NB4 (cell line): ENCODE measurements at regions not wholly inside any gene's neighbourhood (a gene's known extent, or its start where the extent isn't known, plus 50 kb on each side); places are given as distances from the start of the nearest gene placed in this dataset.
A peak's percentile ranks its signal among the peaks of the same experiment; 100 is the strongest.

Experiments used
- DNase-seq: peaks from one replicate; pipeline ENCODE4 v3.0.0; 2010; ENCODE audit warnings: low read depth
- H3K4me3 ChIP-seq: one replicate; pipeline ENCODE4 v1.5.1; 2011; ENCODE audit warnings: mild to moderate bottlenecking, low read depth, low read length, moderate library complexity
- MYC ChIP-seq: IDR thresholded peaks from 2 replicates; pipeline ENCODE4 v1.6.1; 2011; ENCODE audit warnings: low read depth, low read length
- POLR2A ChIP-seq: IDR thresholded peaks from 2 replicates; pipeline ENCODE4 v1.6.1; 2011; ENCODE audit warnings: mild to moderate bottlenecking; ENCODE audit not compliant: insufficient read length; ENCODE audit errors: extremely low read depth
- TF ChIP-seq, protein P1 (sequence below): IDR thresholded peaks from one replicate; pipeline ENCODE4 v1.5.1; 2012; ENCODE audit warnings: low read depth, low read length
- TF ChIP-seq, protein P2 (sequence below): IDR thresholded peaks from 2 replicates; pipeline ENCODE4 v1.6.1; 2011; ENCODE audit warnings: low read depth, low read length

- no peak overlapping the region for H3K4me3 ChIP-seq
- DNase-seq: no peak
- TF ChIP-seq MYC: no peak
- TF ChIP-seq, protein P1, sequence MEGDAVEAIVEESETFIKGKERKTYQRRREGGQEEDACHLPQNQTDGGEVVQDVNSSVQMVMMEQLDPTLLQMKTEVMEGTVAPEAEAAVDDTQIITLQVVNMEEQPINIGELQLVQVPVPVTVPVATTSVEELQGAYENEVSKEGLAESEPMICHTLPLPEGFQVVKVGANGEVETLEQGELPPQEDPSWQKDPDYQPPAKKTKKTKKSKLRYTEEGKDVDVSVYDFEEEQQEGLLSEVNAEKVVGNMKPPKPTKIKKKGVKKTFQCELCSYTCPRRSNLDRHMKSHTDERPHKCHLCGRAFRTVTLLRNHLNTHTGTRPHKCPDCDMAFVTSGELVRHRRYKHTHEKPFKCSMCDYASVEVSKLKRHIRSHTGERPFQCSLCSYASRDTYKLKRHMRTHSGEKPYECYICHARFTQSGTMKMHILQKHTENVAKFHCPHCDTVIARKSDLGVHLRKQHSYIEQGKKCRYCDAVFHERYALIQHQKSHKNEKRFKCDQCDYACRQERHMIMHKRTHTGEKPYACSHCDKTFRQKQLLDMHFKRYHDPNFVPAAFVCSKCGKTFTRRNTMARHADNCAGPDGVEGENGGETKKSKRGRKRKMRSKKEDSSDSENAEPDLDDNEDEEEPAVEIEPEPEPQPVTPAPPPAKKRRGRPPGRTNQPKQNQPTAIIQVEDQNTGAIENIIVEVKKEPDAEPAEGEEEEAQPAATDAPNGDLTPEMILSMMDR: no peak
- TF ChIP-seq POLR2A: no peak
- TF ChIP-seq, protein P2, sequence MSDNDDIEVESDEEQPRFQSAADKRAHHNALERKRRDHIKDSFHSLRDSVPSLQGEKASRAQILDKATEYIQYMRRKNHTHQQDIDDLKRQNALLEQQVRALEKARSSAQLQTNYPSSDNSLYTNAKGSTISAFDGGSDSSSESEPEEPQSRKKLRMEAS: no peak
Observed at GRCh38 chr12:82058197-82058596, 299.0 kb upstream of the PPFIA2 start.

- no peak for DNase-seq
- no peak overlapping the region for H3K4me3 ChIP-seq
Observed at GRCh38 chr12:82057770-82058169, 298.6 kb upstream of the PPFIA2 start.

DNA sequence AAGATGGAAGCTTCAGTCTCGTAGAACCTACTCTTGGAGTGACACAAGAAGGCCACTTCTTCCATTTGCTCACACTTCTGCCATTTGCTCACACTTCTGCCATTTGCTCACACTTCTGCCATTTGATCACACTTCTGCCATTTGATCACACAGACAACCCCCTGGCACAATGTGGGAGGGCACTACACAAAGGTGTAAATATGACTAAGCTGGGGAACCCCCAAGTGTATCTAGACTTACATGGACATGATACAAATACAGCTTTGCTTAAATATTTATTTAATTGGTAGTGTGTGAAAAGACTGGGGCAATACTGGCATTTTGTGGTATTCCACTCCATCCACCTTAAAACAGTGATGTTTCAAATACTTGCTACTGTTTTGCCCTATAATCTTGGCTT lies 296.2 kb upstream of the PPFIA2 start:
- TF ChIP-seq MYC (no peak), POLR2A (no peak)
- TF ChIP-seq, protein P2: no peak
- TF ChIP-seq, protein P1: no peak
- DNase-seq: no peak
- no peak overlapping the region for H3K4me3 ChIP-seq

More at GRCh38 chr12:82057770-82058169, 298.6 kb upstream of the PPFIA2 start:
- no peak for TF ChIP-seq MYC
- TF ChIP-seq POLR2A: no peak
- TF ChIP-seq, protein P1: no peak
- TF ChIP-seq, protein P2: no peak

DNA sequence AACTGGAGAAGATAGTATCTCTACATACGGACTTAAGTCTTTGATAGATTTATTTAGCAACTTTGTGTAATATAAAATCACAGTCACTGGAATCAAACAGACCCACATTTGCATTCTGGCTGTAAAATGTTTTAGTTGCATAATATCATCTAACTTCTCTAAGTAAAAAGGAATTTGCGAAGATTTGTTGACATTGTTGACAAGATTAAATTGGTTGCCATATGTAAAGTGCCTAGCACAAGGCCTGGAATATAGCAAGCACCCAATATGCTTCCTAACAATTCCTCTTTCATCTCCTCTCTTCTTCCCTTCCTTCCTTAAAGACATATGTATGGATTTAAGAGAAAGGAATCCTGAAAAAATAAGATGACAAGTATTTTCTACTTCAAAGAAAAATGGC lies 295.4 kb upstream of the PPFIA2 start:
- TF ChIP-seq POLR2A (no peak), MYC (no peak)
- TF ChIP-seq, protein P1: no peak
- TF ChIP-seq, protein P2: no peak
- no peak overlapping the region for H3K4me3 ChIP-seq
- DNase-seq: no peak

DNA sequence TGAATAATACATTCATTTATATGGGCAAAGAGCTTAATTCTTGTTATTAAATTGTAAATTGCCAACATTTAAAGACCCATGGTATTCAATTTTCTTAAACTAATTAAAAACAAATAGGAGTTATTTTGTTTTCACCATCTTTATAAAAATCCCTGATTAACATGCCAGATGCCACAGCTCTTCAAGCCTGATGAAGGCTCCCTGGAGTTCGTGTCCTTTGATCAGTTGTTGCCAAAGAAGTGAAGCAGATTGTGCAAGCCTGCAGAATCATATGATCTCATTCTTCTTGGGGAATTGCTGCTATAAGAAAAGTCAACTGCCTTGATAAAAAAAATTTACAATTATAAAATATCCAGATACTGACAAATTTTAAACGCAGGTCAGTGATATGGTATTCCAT lies 288.3 kb upstream of the PPFIA2 start:
- TF ChIP-seq, protein P1: no peak
- TF ChIP-seq POLR2A (no peak), MYC (no peak)
- TF ChIP-seq, protein P2: no peak
- H3K4me3 ChIP-seq: no peak overlapping the region
- peak; percentile 11 for DNase-seq
